ENCODE measurements at regions not wholly inside any gene's neighbourhood (a gene's known extent, or its start where the extent isn't known, plus 50 kb on each side); places are given as distances from the start of the nearest gene placed in this dataset.

GRCh38 chr10:106078895-106079576 is 1085.5 kb downstream of the SORCS1 start:
- no peak for TF ChIP-seq CTCF (IDR thresholded peaks at IDR 0.05; ENCODE audit: control extremely low read depth in 1 of 3, insufficient read depth in 1 of 3, low read depth in 1 of 3, low read length in 3 of 3)
- TF ChIP-seq RFX5 (IDR thresholded peaks at IDR 0.05; ENCODE audit: borderline replicate concordance, low read depth, low read length) = no peak
- no peak for TF ChIP-seq MAX (IDR thresholded peaks at IDR 0.05)
- TF ChIP-seq EZH2 (IDR thresholded peaks at IDR 0.05; ENCODE audit: low read depth, low read length, severe bottlenecking) = no peak
- TF ChIP-seq TCF12 (IDR thresholded peaks at IDR 0.05; ENCODE audit: low read depth, low read length) = 0 out of 2 replicates have a peak, but pooled peaks have one; percentile 50
- no peak for TF ChIP-seq ATF3 (IDR thresholded peaks at IDR 0.05; ENCODE audit: insufficient read depth, low read depth, low read length)
- TF ChIP-seq POLR2A (IDR thresholded peaks at IDR 0.05; ENCODE audit: control extremely low read depth in 1 of 2, low read depth in 2 of 2, low read length in 2 of 2) = no peak
- TF ChIP-seq CEBPB (IDR thresholded peaks at IDR 0.05; ENCODE audit: low read depth, low read length) = no peak
- TF ChIP-seq EP300 (IDR thresholded peaks at IDR 0.05; ENCODE audit: borderline replicate concordance in 1 of 2, low read depth in 2 of 2, low read length in 2 of 2) = no peak
- TF ChIP-seq GTF2F1 (IDR thresholded peaks at IDR 0.05; ENCODE audit: borderline replicate concordance, low read depth, low read length) = no peak
- no peak for TF ChIP-seq POLR2AphosphoS5 (IDR thresholded peaks at IDR 0.05; ENCODE audit: low read depth, low read length)
- TF ChIP-seq RAD21 (IDR thresholded peaks at IDR 0.05 in 1 of 2, conservative IDR thresholded peaks at IDR 0.05 in 1 of 2; ENCODE audit: low read depth in 2 of 2, low read length in 2 of 2) = no peak
